NCI-H1436 treated with DMSO at 0.1 percent for 48 hours (cell line): ENCODE measurements at regions not wholly inside any gene's neighbourhood (a gene's known extent, or its start where the extent isn't known, plus 50 kb on each side); places are given as distances from the start of the nearest gene placed in this dataset.
A peak's percentile ranks its signal among the peaks of the same experiment; 100 is the strongest.

Source experiments
- DNase-seq: peaks from one replicate; lab custom pipeline; 2025; lab: John Stamatoyannopoulos, UW

DNA sequence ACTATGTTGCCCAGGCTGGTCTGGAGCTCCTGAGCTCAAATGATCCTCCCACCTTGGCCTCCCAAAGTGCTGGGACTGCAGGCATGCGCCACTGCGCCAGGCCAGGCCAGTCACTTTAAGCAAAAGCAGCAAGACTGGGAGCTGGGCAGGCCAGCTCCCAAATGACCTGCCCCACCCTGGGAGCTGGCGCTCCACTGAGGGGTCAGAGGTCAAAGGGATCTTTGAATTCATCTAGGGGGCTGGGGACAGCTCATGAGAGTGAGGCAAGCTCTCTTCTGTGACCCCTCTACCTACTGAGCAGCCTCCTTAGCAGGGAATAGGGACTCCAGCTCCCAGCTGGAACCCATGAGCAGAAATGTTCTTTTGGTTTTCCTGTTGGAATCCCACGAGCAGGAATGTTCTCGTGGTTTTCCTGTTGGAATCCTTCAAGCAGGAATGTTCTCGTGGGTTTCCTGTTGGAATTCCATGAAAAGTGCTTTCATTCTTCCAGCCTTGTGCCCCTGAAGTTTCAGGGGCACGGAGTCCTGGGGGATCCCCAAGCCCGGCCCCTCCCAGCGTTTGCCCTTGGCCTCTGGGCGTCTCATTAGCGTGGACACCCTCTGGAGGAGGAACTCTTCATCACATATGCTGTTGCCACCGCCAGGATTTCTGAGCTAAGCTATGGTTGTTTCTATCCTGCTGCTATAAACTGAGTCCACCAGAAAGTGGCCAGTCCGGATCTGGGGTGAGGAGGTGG, 162.0 kb upstream of the HAAO start:
- DNase-seq = no peak

GRCh38 chr2:42953216-42953615, 160.8 kb upstream of the HAAO start:
- DNase-seq = no peak

DNA sequence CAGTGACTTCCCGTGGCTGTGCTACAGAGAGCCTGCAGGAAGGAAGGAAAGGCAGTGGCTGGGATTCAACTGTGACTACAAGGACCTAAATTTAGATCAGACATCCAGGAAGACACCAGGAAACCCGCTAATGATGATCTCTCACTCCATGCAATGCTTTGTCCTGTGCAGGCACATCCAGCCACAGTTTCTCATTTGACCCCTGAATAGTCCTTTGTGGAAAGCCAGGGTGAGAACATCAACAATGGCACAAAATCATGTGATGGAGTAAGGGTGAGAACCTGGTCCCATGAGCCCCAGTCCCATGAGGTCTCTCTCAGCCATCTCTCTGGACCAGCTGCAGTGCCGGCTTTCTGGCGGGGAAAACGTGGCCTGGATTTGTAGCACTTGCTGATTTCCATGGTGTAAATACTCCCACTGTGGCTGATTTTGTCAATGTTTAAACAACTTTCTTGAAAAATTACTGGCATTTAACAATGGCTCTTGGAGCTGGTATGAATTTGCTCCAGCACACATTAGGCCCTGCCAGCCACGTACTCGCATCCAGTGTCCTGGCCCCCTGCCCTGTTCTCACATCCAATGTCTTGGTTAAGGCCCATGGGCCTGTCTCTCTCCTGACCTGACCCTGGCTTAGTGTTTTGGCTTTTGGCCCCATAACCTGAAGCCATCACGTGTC, 159.0 kb upstream of the HAAO start:
- DNase-seq = no peak

DNA sequence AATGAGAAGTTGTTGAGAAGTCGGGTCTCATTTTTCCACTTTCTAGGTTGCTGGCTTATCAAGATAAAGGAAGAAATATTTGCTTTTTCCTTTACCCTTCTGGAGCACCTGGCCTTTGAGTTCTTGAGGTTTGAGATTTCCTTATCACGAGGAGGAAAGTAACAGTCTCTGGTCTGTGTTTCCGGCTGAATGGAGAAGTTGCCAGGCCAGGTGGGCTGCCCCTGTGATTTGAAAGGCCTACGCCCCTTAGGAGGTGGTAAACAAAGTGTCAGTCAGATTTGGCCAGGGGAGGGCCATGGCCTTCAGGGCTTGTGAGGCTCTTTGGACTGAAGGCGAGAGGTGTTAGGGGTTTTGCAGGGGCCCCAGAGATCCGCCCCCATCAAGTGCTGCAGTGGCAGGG, 156.7 kb upstream of the HAAO start:
- no peak for DNase-seq

DNA sequence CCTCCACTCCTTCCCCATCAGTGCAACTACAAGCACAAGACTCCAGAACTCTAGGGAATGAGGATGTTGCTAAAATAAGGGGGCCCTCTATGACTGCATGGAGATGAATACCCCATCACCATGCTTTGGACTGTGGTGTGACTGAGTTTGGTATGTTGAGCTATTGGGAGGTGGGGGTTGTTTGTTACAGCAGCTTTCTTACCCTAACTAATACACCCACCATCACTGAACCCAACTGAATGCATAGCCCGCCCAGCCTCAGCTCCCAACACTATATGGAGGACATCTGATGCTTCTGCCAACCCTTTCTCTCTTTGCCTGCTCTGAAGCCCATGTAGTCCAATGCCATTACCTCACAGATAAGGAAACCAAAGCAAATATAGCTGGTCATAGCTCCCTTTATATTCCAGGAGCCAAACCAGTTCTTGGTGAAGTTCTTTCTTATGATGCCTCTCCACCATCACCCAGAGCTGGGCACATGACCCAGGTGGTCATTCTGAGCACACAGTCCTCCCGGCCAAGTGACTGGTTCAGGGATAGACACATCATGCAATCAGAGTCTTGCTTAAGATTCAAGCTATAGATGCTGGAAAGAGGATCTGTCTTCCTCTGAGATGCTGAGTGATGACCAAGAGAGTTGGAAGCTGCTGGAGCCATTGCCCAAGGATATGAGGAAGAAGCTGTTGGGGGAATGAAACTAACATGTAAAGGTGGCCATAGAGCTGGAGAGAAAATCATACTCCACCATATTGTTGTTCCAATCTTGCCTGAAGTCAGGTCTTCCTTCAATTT, 155.6 kb upstream of the HAAO start:
- no peak for DNase-seq

DNA sequence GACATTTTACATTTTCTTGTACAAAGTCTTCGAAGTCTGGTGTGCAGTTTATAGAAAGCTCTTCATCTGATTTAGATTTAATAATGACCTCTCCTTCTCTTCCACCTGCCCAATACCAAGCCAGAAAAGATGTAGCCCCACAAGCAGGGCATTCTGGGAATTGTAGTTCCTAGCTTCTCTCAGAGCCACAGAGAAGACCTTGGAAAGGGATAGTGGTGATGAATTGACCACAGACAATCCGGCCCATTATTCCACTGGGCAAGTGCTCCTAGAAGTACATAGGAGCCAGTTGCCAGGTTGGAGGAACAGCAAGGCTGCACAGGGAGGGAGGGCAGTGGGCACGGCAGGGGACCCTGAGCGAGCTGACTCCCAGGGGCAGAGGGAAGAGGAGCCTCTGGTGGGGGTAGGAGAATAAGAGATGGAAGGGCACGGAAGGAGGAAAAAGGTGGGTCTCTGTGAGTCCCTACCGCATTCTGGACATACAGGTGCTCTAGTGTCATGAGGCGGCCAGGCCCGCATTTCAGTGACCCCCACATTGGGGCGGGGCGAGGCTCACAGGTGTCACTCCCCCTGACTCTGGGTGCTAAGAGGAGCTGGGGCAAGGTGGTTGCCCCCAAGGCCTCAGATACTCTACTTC, 152.5 kb upstream of the HAAO start:
- DNase-seq = no peak

GRCh38 chr2:42942990-42943493, 150.7 kb upstream of the HAAO start:
- DNase-seq = no peak

DNA sequence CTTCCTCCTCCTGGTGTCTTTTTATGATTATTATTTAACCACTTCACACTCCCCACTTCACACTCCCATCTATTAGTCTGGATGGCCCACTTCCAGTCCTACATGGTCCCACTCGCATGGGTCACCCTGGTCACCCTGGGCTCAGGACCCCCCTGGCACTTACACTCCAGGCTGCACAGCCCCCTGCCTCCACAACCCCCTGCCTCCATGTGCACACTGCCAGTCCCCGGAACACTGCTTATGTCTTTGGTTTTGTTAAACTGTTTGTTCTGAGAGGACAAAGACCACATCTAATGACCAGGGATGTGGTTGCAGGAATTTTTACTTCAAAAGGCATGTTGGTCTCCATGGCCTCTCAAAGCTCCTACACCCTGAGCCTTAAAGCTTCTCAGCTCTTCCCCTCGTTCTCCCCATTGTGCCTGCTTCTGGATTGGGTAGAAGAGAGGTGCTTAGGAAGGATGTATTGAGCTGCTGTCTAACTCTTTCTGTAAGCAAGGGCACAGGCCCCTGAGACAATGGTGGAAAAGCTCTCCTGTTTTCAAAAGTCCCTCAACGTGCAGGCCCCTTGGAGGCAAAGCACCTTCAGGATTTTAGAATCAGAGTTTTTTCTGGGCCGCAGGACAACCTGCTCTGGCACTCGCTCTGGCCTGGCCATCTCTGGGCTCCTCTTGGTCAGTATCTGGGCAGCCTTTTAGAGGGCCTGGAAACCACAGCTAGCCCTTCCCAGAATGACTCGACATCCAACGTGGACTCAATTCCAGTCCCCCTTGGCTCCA, 150.0 kb upstream of the HAAO start:
- no peak for DNase-seq

DNA sequence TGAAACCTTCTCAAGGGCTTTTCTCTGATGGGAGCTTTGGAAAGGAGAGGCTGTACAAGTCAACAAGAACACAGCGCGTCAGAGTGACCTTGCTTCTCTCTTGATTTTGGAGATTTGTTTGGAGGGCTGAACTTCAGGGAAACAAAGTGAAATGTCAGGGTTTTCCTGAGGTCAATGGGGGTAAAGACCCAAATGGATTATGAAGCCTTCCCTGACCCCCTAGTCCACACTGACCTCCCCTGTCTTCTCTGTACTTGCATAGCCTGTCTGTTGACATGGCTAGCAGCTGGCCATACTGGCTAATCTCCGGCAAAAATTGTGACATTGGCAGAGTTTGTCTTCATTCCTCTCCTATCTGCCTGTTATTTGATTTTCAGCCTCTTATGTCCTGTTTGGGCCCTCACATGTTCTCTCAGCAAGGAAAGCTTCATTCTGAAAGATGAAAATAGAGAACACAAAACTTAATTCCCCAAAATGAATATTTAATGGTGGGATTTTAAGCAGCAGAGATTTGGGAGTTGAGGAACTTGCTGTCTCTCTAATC, 149.3 kb upstream of the HAAO start:
- no peak for DNase-seq

GRCh38 chr2:42939411-42940206, 147.2 kb upstream of the HAAO start:
- no peak for DNase-seq

- DNase-seq = no peak
Observed at GRCh38 chr2:42938671-42939370, 146.4 kb upstream of the HAAO start.

DNA sequence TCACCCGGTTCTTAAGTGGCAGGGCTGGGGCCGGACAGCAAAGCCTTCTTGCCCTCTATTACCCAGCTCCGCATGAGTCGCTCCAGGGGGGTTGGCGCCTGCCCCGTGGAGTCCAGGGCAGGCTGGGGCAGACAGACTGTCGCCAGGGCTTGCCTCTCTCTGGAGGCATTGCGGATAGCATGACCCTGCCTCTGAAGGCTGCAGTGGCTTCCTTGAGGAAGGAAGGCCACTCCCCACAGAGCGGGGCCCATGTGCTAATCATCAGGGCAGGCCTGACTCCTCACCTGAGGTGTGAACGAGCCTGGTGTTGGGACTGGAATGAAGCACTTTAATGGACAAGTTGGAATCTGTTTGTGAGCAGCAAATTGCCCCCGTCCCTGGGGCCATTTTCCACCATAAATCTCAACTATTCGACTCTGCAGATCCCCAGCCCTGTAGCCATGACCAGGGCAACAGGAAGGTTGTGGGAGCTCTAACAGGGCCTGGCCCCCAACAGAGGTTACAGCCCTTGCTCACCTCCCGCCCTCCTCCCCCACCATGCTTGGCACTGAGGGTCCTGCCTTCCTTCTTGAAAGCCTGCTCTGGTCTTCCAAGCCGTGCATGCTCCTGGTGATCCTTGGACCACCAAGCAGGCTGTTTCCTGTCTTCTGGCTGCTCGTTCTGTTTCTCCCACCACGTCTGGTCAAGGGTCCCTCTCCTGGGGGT, 144.9 kb upstream of the HAAO start:
- no peak for DNase-seq

DNA sequence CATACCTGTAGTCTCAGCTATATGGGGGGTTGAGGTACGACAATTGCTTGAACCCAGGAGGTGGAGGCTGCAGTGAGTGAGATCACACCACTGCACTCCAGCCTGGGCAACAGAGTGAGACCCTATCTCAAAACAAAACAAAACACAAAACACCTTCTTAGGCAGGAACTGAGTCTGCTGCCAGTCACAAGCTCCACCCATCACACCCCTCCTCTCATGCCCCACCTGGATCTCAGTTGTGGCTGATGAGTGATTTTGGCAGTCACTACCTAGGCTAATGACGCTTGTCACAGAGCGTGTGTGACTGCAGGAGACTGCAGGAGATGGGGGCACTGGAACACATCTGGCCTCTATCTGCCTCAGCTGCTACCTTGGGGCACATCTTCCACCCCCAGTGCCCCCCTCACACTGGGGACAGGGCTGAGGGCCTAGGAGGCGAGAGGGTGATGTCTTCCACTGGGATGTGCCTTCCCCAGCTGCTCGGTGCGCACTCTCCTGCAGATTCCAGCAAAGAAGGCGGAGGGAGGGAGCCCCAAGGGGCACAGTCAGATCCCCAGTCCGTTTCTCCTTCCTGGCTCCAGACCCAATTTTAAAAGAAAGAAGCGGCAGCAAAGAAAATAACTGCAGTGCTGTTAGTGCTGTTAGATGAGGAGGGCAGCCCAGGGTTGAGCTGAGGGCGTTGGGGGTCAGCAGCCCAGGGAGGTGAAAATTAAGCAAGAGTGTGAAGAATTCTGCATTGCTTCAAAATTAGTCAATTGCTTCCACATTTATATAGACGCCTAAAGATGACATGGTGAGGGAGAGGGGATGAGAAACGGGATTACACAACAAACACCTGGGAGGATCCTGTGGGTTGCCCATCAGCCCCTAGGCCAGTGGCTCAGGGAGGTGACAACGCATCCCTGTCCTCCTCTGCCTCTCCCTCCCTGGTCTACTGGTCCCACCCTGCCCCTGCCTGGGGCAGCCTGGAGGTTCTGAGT, 143.6 kb upstream of the HAAO start:
- peak; percentile 20 for DNase-seq

- no peak for DNase-seq
Observed at GRCh38 chr2:42934580-42935186, 142.3 kb upstream of the HAAO start.

GRCh38 chr2:42933824-42934254, 141.5 kb upstream of the HAAO start:
- DNase-seq = no peak

DNA sequence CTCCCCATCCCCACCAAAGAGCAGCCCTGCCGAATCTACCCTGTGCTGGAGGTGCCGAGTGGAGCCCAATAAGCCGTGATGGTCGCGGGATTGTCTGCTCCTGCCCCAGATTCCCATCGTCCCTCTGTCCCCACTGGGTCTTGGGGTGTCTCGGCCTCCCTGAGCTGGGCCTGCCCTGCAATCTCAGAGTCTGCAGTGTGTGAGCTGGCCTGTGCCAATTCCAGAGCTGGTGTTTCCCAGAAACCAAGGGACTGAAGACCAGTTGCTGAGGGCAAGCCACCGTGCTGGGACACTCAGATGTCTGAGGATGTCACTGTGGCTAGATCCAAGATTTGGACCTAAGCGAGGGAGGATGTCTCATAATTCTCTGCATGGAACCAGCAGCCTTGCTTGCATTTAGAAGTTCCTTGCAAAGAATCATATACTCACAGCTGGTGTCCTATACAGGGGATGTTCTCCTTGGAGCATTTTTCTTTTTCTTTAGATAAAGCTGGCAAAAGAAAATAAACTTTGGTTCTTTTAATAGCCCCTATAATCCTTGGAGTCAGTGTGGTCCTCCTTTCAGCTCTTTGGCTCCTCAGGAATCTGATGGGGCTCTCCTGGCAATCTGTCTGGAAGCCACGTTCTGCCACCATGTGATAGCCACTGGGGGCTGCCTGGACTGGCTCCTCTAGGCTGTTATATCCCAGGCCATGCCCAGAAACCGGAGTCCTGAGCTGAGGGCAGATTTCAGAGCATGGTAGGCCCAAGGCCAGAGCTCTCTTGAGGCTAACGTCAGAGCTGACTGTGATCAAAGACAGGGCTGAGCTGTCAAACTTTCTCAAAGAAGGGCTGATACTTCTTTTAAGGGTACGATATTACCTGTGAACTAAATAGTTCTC, 140.1 kb upstream of the HAAO start:
- no peak for DNase-seq
